ENCODE measurements at regions not wholly inside any gene's neighbourhood (a gene's known extent, or its start where the extent isn't known, plus 50 kb on each side); places are given as distances from the start of the nearest gene placed in this dataset.
"Not testable (repeated sequence)": the region's sequence is repeated elsewhere in the genome, so short reads cannot be mapped to it uniquely, and the experiment has no call there.

- H3K27ac ChIP-seq, result no peak overlapping the region
- no peak for DNase-seq (ENCODE audit: low spot score)
- H3K4me3 ChIP-seq, result no peak overlapping the region
- TF ChIP-seq CTCF (IDR thresholded peaks at IDR 0.05), result no peak
Observed at GRCh38 chr18:73528066-73528465, 619.6 kb downstream of the FBXO15 start.

- TF ChIP-seq CTCF (IDR thresholded peaks at IDR 0.05), result no peak
- no peak overlapping the region for H3K4me3 ChIP-seq
- DNase-seq (ENCODE audit: low spot score), result no peak
- no peak overlapping the region for H3K27ac ChIP-seq
Observed at GRCh38 chr18:73520229-73520628, 627.4 kb downstream of the FBXO15 start.

- H3K27ac ChIP-seq; H3K4me3 ChIP-seq; DNase-seq (ENCODE audit: low spot score): not testable (repeated sequence)
Observed at GRCh38 chr18:73516056-73516455, 631.6 kb downstream of the FBXO15 start.

- no peak for TF ChIP-seq CTCF (IDR thresholded peaks at IDR 0.05)
- H3K27ac ChIP-seq, result no peak overlapping the region
- no peak overlapping the region for H3K4me3 ChIP-seq
- no peak for DNase-seq (ENCODE audit: low spot score)
Observed at GRCh38 chr18:73514449-73514848, 633.2 kb downstream of the FBXO15 start.

GRCh38 chr18:73511771-73512503, 635.7 kb downstream of the FBXO15 start:
- no peak for TF ChIP-seq CTCF (IDR thresholded peaks at IDR 0.05)
- Histone ChIP-seq H3K27ac (no peak overlapping the region), H3K4me3 (no peak overlapping the region)
- DNase-seq (ENCODE audit: low spot score), result no peak

GRCh38 chr18:73509460-73509859, 638.2 kb downstream of the FBXO15 start:
- Histone ChIP-seq H3K27ac (no peak overlapping the region), H3K4me3 (no peak overlapping the region)
- TF ChIP-seq CTCF (IDR thresholded peaks at IDR 0.05), result no peak
- no peak for DNase-seq (ENCODE audit: low spot score)

- Histone ChIP-seq H3K4me3 (no peak overlapping the region), H3K27ac (no peak overlapping the region)
- DNase-seq (ENCODE audit: low spot score), result no peak
- no peak for TF ChIP-seq CTCF (IDR thresholded peaks at IDR 0.05)
Observed at GRCh38 chr18:73503326-73503725, 635.5 kb upstream of the NETO1 start.

All from coronary artery (tissue), 2 donors.